Progenitor cell of endocrine pancreas (in vitro differentiated cells): ENCODE measurements at regions not wholly inside any gene's neighbourhood (a gene's known extent, or its start where the extent isn't known, plus 50 kb on each side); places are given as distances from the start of the nearest gene placed in this dataset.

ENCODE experiments used
- DNase-seq: peaks from one replicate; pipeline ENCODE4 v3.0.0; 2021; ENCODE audit warnings: low spot score; ENCODE audit not compliant: unreplicated experiment
- H3K27ac Mint-ChIP-seq: 2 replicates; pipeline ENCODE4 v1.8.0; 2021; ENCODE audit warnings: mild to moderate bottlenecking, moderate library complexity, mixed read lengths
- H3K27me3 Mint-ChIP-seq: 2 replicates; pipeline ENCODE4 v1.8.0; 2021; ENCODE audit warnings: mixed read lengths
- H3K36me3 Mint-ChIP-seq: 2 replicates; pipeline ENCODE4 v1.8.0; 2022; ENCODE audit warnings: mixed read lengths; ENCODE audit not compliant: insufficient read depth
- H3K4me1 Mint-ChIP-seq: 2 replicates; pipeline ENCODE4 v1.8.0; 2021; ENCODE audit warnings: low read depth, mixed read lengths
- H3K4me3 Mint-ChIP-seq: 2 replicates; pipeline ENCODE4 v1.8.0; 2021; ENCODE audit warnings: low read depth, mild to moderate bottlenecking, moderate library complexity, mixed read lengths
- H3K9me3 Mint-ChIP-seq: 2 replicates; pipeline ENCODE4 v1.8.0; 2021; ENCODE audit warnings: low read depth, mixed read lengths
- TF ChIP-seq, protein P1 (sequence below): fragments of 200-600 bp; sonication (generic); IDR thresholded peaks from one replicate; pipeline ENCODE4 v1.5.0; 2021; ENCODE audit warnings: antibody characterized with exemption, mild to moderate bottlenecking; ENCODE audit not compliant: unreplicated experiment

GRCh38 chr19:27689734-27690241, 1523.2 kb downstream of the UQCRFS1 start:
- Mint-ChIP-seq H3K27ac (no peak overlapping the region), H3K27me3 (no peaks in the 10 kb centered on the region), H3K36me3 (peaks cover 3% of the 10 kb centered on the region), H3K9me3 (peaks cover 48% of the 10 kb centered on the region), H3K4me1 (no peaks in the 10 kb centered on the region), H3K4me3 (no peak overlapping the region)
- TF ChIP-seq, protein P1, sequence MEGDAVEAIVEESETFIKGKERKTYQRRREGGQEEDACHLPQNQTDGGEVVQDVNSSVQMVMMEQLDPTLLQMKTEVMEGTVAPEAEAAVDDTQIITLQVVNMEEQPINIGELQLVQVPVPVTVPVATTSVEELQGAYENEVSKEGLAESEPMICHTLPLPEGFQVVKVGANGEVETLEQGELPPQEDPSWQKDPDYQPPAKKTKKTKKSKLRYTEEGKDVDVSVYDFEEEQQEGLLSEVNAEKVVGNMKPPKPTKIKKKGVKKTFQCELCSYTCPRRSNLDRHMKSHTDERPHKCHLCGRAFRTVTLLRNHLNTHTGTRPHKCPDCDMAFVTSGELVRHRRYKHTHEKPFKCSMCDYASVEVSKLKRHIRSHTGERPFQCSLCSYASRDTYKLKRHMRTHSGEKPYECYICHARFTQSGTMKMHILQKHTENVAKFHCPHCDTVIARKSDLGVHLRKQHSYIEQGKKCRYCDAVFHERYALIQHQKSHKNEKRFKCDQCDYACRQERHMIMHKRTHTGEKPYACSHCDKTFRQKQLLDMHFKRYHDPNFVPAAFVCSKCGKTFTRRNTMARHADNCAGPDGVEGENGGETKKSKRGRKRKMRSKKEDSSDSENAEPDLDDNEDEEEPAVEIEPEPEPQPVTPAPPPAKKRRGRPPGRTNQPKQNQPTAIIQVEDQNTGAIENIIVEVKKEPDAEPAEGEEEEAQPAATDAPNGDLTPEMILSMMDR, result no peak
- no peak for DNase-seq

- Mint-ChIP-seq H3K4me3 (no peak overlapping the region), H3K4me1 (no peaks in the 10 kb centered on the region), H3K27me3 (no peaks in the 10 kb centered on the region), H3K9me3 (peaks cover 28% of the 10 kb centered on the region), H3K36me3 (no peaks in the 10 kb centered on the region), H3K27ac (no peak overlapping the region)
- TF ChIP-seq, protein P1, result no peak
- no peak for DNase-seq
Measured at GRCh38 chr19:27684293-27684692, 1528.7 kb downstream of the UQCRFS1 start.

DNA sequence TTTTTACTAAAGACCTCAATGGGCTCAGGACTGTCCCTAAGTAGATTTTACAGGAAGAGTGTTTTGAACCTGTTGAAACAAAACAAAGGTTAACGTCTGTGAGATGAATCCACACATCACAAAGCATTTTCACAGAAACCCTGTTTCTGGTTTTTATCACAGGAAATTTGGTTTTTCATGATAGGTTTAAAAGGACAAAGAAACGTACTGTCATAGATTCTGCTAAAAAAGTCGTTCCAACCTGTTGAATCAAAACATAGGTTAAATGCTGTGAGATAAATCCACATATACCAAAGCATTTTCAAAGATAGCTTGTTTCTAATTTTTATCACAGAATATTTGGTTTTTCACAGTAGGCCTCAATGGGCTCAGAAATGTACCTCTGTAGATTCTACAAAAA, 1531.0 kb downstream of the UQCRFS1 start:
- no peaks in the 10 kb centered on the region for H3K36me3 Mint-ChIP-seq
- no peak overlapping the region for H3K4me3 Mint-ChIP-seq
- TF ChIP-seq, protein P1, result no peak
- no peak overlapping the region for H3K27ac Mint-ChIP-seq
- H3K4me1 Mint-ChIP-seq, result no peaks in the 10 kb centered on the region
- H3K9me3 Mint-ChIP-seq, result peaks cover 43% of the 10 kb centered on the region
- H3K27me3 Mint-ChIP-seq, result no peaks in the 10 kb centered on the region
- DNase-seq, result no peak

- no peak for DNase-seq
- H3K27ac Mint-ChIP-seq, result no peak overlapping the region
- no peaks in the 10 kb centered on the region for H3K36me3 Mint-ChIP-seq
- no peaks in the 10 kb centered on the region for H3K27me3 Mint-ChIP-seq
- TF ChIP-seq, protein P1, result no peak
- H3K4me3 Mint-ChIP-seq, result no peak overlapping the region
- H3K9me3 Mint-ChIP-seq, result peaks cover 54% of the 10 kb centered on the region
- H3K4me1 Mint-ChIP-seq, result no peaks in the 10 kb centered on the region
Measured at GRCh38 chr19:27679905-27680304, 1533.0 kb downstream of the UQCRFS1 start.

DNA sequence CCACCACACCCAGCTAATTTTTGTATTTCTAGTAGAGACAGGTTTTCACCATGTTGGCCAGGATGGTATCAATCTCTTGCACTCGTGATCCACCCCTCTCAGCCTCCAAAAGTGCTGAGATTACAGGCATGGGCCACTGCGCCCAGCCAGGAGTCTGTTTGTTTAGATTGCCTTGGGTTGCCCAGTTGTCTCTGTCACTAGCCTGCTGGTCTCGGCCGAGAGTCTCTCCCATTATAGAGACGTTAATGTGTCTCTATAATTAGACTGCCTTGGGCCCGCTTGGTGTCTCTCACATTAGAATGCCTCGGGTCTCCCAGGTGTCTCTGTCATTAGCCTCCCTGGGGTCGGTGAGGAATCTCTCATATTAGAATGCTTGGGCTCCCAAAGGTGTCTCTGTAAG, 1533.6 kb downstream of the UQCRFS1 start:
- Mint-ChIP-seq H3K9me3 (peaks cover 52% of the 10 kb centered on the region), H3K27ac (no peak overlapping the region), H3K27me3 (no peaks in the 10 kb centered on the region), H3K4me1 (no peaks in the 10 kb centered on the region), H3K36me3 (no peaks in the 10 kb centered on the region), H3K4me3 (no peak overlapping the region)
- DNase-seq, result no peak
- TF ChIP-seq, protein P1, result no peak
